WTC11 (cell line): ENCODE measurements at regions not wholly inside any gene's neighbourhood (a gene's known extent, or its start where the extent isn't known, plus 50 kb on each side); places are given as distances from the start of the nearest gene placed in this dataset.

ENCODE experiments used
- ATAC-seq: fragments of 200-7000 bp; cut with Tn5 transposase; 2 replicates; pipeline ENCODE4 v1.10.0; 2021; ENCODE audit warnings: mild to moderate bottlenecking, moderate library complexity
- CTCF ChIA-PET: fragments of 300-600 bp; sonication (Branson Sonifier 250); formaldehyde crosslinking; loops from one replicate; lab custom pipeline; 2021; ENCODE audit warnings: antibody characterized with exemption; lab: Charles Lee
- POLR2A ChIA-PET: fragments of 350-600 bp; sonication (Branson Sonifier 250); formaldehyde crosslinking; loops from one replicate; lab custom pipeline; 2021; ENCODE audit warnings: antibody characterized with exemption; lab: Charles Lee
- DNase-seq: peaks from one replicate; pipeline ENCODE4 v3.0.0; 2021; ENCODE audit warnings: low spot score
- H3K27ac Mint-ChIP-seq: 2 replicates; pipeline ENCODE4 v1.8.0; 2021; ENCODE audit warnings: mixed read lengths
- H3K27me3 Mint-ChIP-seq: 2 replicates; pipeline ENCODE4 v1.8.0; 2021; ENCODE audit warnings: low read depth, mild to moderate bottlenecking, moderate library complexity, mixed read lengths
- H3K36me3 Mint-ChIP-seq: 2 replicates; pipeline ENCODE4 v1.8.0; 2021; ENCODE audit warnings: mixed read lengths
- H3K4me1 Mint-ChIP-seq: 2 replicates; pipeline ENCODE4 v1.8.0; 2022; ENCODE audit warnings: mixed read lengths
- H3K4me3 Mint-ChIP-seq: 2 replicates; pipeline ENCODE4 v1.8.0; 2021; ENCODE audit warnings: mild to moderate bottlenecking, moderate library complexity, mixed read lengths
- H3K9me3 Mint-ChIP-seq: 2 replicates; pipeline ENCODE4 v1.8.0; 2021; ENCODE audit warnings: mixed read lengths
- ATF2 ChIP-seq: sonication (generic); formaldehyde crosslinking; IDR thresholded peaks from 2 replicates; pipeline ENCODE4 v1.8.1; 2022; ENCODE audit warnings: low read depth, missing genetic modification reagents, borderline replicate concordance
- E2F1 ChIP-seq: sonication (generic); formaldehyde crosslinking; IDR thresholded peaks from 2 replicates; pipeline ENCODE4 v1.8.0; 2022; ENCODE audit warnings: mild to moderate bottlenecking, missing genetic modification reagents
- FOXK1 ChIP-seq: sonication (generic); formaldehyde crosslinking; IDR thresholded peaks from 2 replicates; pipeline ENCODE4 v1.8.0; 2022; ENCODE audit warnings: mild to moderate bottlenecking, moderate library complexity, missing genetic modification reagents
- GRHL2 ChIP-seq: fragments of 250-450 bp; sonication (Bioruptor Pico); IDR thresholded peaks from 2 replicates; pipeline ENCODE4 v1.8.0; 2022; ENCODE audit warnings: mild to moderate bottlenecking, moderate library complexity; ENCODE audit not compliant: insufficient replicate concordance, severe bottlenecking
- MYBL2 ChIP-seq: sonication (generic); formaldehyde crosslinking; IDR thresholded peaks from 2 replicates; pipeline ENCODE4 v1.8.1; 2023; ENCODE audit warnings: mild to moderate bottlenecking, moderate library complexity, missing genetic modification reagents
- NFYB ChIP-seq: sonication (generic); formaldehyde crosslinking; conservative IDR thresholded peaks from 2 replicates; pipeline ENCODE4 v1.8.0; 2022; ENCODE audit warnings: low read depth, missing genetic modification reagents
- SMAD4 ChIP-seq: sonication (generic); formaldehyde crosslinking; IDR thresholded peaks from 2 replicates; pipeline ENCODE4 v1.8.0; 2022; ENCODE audit warnings: mild to moderate bottlenecking, missing genetic modification reagents
- SP1 ChIP-seq: sonication (generic); formaldehyde crosslinking; conservative IDR thresholded peaks from 2 replicates; pipeline ENCODE4 v1.8.1; 2022; ENCODE audit warnings: missing genetic modification reagents
- TCF7 ChIP-seq: sonication (generic); formaldehyde crosslinking; IDR thresholded peaks from 2 replicates; pipeline ENCODE4 v1.8.0; 2022; ENCODE audit warnings: mild to moderate bottlenecking, low read depth, missing genetic modification reagents, moderate library complexity
- TEAD4 ChIP-seq: sonication (generic); formaldehyde crosslinking; IDR thresholded peaks from 2 replicates; pipeline ENCODE4 v1.8.0; 2022; ENCODE audit warnings: mild to moderate bottlenecking, missing genetic modification reagents
- ZBTB21 ChIP-seq: sonication (generic); formaldehyde crosslinking; IDR thresholded peaks from 2 replicates; pipeline ENCODE4 v1.8.1; 2023; ENCODE audit warnings: mild to moderate bottlenecking, missing genetic modification reagents, borderline replicate concordance
- ZNF317 ChIP-seq: sonication (generic); formaldehyde crosslinking; IDR thresholded peaks from 2 replicates; pipeline ENCODE4 v1.8.1; 2023; ENCODE audit warnings: low read depth, mild to moderate bottlenecking, moderate library complexity, missing genetic modification reagents, borderline replicate concordance
- ZNF416 ChIP-seq: fragments of 250-450 bp; sonication (Bioruptor Pico); IDR thresholded peaks from 2 replicates; pipeline ENCODE4 v1.9.0; 2021; ENCODE audit warnings: mild to moderate bottlenecking, inconsistent platforms
- TF ChIP-seq, protein P1 (sequence below): sonication (generic); formaldehyde crosslinking; IDR thresholded peaks from 2 replicates; pipeline ENCODE4 v1.8.1; 2023; ENCODE audit warnings: mild to moderate bottlenecking, missing genetic modification reagents, borderline replicate concordance
- TF ChIP-seq, protein P2 (sequence below): fragments of 250-450 bp; sonication (Bioruptor Pico); conservative IDR thresholded peaks from 2 replicates; pipeline ENCODE4 v1.9.0; 2021; ENCODE audit warnings: mild to moderate bottlenecking

DNA sequence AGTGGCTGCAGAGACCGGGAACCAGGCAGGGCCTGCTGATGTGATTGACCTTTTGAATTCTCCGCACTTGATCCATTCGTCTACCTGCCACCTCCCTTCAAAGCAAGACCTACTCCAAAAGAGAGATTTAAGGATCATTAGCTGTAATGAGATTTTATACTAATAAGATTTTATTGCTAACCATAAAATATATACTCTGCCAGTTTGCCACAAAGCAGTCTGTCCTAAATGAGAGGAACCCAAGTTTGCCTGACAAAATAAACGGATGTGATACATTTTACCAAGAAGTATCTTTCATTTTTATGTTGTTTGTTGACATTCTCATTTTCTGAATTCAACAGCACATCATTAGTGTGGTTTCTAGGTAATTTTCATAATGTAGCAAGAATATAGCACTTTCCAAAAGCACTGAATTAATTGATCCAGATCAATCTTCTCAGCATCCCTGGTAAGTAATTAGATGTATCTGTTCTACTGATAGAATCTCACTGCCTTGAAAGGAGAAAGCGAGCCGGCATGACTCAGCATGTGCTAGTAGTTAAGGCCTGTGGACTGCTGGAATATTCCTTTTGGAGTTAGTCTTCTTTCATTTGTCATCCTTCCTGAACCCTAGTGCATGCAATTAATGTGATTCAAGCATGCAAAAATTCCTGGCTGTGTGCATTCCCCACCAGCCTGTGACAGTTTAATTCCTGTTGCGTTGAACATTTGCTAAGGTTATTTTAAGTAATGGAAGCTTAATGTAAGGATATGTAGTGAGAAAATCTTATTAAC is 128.5 kb downstream of the ARL6IP6 start:
- DNase-seq (no peak), ATAC-seq (no peak)
- 0 out of 2 replicates have a peak, but pooled peaks cover 6% of the 10 kb centered on the region for H3K4me1 Mint-ChIP-seq
- H3K36me3 Mint-ChIP-seq = no peaks in the 10 kb centered on the region
- H3K27me3 Mint-ChIP-seq = no peaks in the 10 kb centered on the region; the same call in 1 of the 2 replicates
- TF ChIP-seq ATF2 (CRISPR knock-in tag) (no peak), TEAD4 (no peak), SP1 (CRISPR knock-in tag) (no peak), GRHL2 (CRISPR knock-in tag) (no peak), NFYB (CRISPR knock-in tag) (no peak), TCF7 (CRISPR knock-in tag) (no peak)
- TF ChIP-seq, protein P1, sequence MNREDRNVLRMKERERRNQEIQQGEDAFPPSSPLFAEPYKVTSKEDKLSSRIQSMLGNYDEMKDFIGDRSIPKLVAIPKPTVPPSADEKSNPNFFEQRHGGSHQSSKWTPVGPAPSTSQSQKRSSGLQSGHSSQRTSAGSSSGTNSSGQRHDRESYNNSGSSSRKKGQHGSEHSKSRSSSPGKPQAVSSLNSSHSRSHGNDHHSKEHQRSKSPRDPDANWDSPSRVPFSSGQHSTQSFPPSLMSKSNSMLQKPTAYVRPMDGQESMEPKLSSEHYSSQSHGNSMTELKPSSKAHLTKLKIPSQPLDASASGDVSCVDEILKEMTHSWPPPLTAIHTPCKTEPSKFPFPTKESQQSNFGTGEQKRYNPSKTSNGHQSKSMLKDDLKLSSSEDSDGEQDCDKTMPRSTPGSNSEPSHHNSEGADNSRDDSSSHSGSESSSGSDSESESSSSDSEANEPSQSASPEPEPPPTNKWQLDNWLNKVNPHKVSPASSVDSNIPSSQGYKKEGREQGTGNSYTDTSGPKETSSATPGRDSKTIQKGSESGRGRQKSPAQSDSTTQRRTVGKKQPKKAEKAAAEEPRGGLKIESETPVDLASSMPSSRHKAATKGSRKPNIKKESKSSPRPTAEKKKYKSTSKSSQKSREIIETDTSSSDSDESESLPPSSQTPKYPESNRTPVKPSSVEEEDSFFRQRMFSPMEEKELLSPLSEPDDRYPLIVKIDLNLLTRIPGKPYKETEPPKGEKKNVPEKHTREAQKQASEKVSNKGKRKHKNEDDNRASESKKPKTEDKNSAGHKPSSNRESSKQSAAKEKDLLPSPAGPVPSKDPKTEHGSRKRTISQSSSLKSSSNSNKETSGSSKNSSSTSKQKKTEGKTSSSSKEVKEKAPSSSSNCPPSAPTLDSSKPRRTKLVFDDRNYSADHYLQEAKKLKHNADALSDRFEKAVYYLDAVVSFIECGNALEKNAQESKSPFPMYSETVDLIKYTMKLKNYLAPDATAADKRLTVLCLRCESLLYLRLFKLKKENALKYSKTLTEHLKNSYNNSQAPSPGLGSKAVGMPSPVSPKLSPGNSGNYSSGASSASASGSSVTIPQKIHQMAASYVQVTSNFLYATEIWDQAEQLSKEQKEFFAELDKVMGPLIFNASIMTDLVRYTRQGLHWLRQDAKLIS (CRISPR knock-in tag) = no peak
- TF ChIP-seq, protein P2, sequence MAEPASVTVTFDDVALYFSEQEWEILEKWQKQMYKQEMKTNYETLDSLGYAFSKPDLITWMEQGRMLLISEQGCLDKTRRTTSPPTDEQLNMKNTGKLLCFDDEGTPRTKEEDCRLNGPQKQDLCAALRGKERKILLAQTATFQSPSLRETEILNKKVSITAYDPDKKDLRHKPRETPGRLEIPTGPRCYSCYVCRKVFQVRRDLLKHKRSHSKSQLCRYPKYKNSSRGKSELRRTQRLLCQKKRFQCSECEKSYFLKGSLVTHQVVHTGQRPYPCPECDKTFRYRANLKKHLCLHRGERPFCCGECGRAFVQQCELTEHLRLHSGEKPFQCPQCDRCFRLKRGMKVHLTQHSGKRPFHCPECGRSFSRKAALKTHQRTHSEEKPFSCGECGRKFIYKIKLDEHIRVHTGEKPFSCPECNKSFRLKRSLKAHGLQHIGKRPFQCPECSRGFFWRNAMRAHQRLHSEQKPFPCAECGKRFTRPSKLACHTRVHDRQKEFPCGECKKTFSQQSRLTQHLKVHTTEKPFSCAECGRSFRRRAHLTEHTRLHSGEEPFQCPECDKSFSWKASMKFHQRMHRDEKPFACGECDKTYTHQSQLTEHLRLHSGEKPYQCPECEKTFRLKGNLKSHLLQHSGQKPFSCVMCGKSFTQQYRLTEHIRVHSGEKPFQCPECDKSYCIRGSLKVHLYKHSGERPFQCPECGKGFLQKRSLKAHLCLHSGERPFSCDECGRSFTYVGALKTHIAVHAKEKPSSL (CRISPR knock-in tag) = no peak
- no peak overlapping the region for H3K27ac Mint-ChIP-seq
- ChIA-PET POLR2A (no interaction called here), CTCF (no interaction called here)
- H3K4me3 Mint-ChIP-seq = no peak overlapping the region
- H3K9me3 Mint-ChIP-seq = 0 out of 2 replicates have a peak, but pooled peaks cover 2% of the 10 kb centered on the region

- TF ChIP-seq ZNF317 (CRISPR knock-in tag) (peak; percentile 62; the same call in 1 of the 2 replicates), E2F1 (CRISPR knock-in tag) (no peak)
- TF ChIP-seq, all 79 proteins: peak for 1
- Mint-ChIP-seq H3K27ac (no peak overlapping the region), H3K4me3 (no peak overlapping the region), H3K4me1 (no peaks in the 10 kb centered on the region), H3K27me3 (no peaks in the 10 kb centered on the region), H3K9me3 (peaks cover 5% of the 10 kb centered on the region), H3K36me3 (no peaks in the 10 kb centered on the region)
- ChIA-PET CTCF (no interaction called here), POLR2A (no interaction called here)
- DNase-seq (no peak), ATAC-seq (no peak)
Observed at GRCh38 chr2:152835674-152836073, 117.3 kb downstream of the ARL6IP6 start.

DNA sequence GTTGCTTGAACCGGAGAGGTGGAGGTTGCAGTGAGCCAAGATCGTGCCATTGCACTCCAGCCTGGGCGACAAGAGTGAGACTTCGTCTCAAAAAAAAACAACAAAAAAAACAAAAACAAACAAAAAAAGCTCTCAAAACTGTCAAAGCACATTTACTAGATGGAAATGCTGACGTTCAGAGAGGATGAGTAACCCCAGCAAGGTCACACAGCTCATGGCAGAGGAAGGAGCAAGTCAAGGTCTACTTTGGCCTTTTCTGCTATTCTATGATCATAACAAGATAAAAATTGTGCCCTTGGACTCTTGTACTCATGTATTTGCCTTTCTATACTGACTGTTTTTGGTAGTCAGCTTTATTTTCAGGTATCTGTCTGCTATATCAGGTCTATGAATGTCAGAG is 109.5 kb downstream of the ARL6IP6 start:
- H3K27me3 Mint-ChIP-seq = no peaks in the 10 kb centered on the region
- H3K9me3 Mint-ChIP-seq = no peaks in the 10 kb centered on the region
- POLR2A ChIA-PET = no interaction called here
- TF ChIP-seq FOXK1 (CRISPR knock-in tag) = no peak
- no peak for TF ChIP-seq MYBL2
- TF ChIP-seq ZNF416 (CRISPR knock-in tag) = no peak
- TF ChIP-seq SMAD4 (CRISPR knock-in tag) = no peak
- no peak for TF ChIP-seq ZBTB21 (CRISPR knock-in tag)
- H3K4me3 Mint-ChIP-seq = no peak overlapping the region
- H3K27ac Mint-ChIP-seq = no peak overlapping the region
- H3K4me1 Mint-ChIP-seq = peaks cover 14% of the 10 kb centered on the region
- ATAC-seq = no peak
- CTCF ChIA-PET = interaction anchor here (1.8 kb wide), 1 partner anchor 33 kb away, joined by 5 read pairs; no protein-coding TSS in a partner anchor
- no peaks in the 10 kb centered on the region for H3K36me3 Mint-ChIP-seq
- no peak for DNase-seq
